ENCODE measurements at regions not wholly inside any gene's neighbourhood (a gene's known extent, or its start where the extent isn't known, plus 50 kb on each side); places are given as distances from the start of the nearest gene placed in this dataset.

DNA sequence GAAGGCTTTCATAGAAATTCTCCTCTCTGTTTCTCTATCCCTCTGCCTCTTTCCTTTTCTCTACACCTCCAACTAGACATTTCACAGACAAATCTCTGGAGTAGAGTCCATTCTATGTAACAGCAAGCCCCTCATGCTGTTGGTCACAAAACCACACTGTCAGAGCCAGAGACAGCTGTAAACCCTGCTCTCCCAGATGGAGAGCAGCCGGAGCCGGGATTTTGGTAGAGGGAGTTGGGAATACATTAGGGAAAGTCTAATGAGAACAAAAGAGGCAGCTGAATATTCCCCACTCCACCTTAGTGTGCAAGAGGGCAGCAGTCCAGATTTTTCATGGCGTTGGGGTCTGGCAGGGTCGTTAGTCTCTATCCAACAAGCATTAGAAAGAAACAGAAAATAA lies 68.3 kb upstream of the EDN1 start:
- Histone ChIP-seq H3K27me3 (no peaks in the 10 kb centered on the region), H3K36me3 (no peaks in the 10 kb centered on the region), H3K9me3 (no peaks in the 10 kb centered on the region), H3K4me3 (no peak overlapping the region), H3K4me1 (no peaks in the 10 kb centered on the region), H3K27ac (no peak overlapping the region)
- whole genome bisulfite sequencing, 5 donors = 64 to 75% (median 72%) methylated on average over 4 of the region's 4 CpGs
- no peak for DNase-seq
- TF ChIP-seq POLR2AphosphoS5 (IDR thresholded peaks at IDR 0.05) (no peak), POLR2A (IDR thresholded peaks at IDR 0.05) (no peak), EP300 (IDR thresholded peaks at IDR 0.05) (no peak)
- TF ChIP-seq, protein P1, sequence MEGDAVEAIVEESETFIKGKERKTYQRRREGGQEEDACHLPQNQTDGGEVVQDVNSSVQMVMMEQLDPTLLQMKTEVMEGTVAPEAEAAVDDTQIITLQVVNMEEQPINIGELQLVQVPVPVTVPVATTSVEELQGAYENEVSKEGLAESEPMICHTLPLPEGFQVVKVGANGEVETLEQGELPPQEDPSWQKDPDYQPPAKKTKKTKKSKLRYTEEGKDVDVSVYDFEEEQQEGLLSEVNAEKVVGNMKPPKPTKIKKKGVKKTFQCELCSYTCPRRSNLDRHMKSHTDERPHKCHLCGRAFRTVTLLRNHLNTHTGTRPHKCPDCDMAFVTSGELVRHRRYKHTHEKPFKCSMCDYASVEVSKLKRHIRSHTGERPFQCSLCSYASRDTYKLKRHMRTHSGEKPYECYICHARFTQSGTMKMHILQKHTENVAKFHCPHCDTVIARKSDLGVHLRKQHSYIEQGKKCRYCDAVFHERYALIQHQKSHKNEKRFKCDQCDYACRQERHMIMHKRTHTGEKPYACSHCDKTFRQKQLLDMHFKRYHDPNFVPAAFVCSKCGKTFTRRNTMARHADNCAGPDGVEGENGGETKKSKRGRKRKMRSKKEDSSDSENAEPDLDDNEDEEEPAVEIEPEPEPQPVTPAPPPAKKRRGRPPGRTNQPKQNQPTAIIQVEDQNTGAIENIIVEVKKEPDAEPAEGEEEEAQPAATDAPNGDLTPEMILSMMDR (IDR thresholded peaks at IDR 0.05) = no peak
- intact Hi-C loops (cut with DNase I; ENCODE audit: low total_unique reads) = loop anchor here (10.0 kb wide), 1 partner anchor 557 kb away; no protein-coding TSS in a partner anchor

DNA sequence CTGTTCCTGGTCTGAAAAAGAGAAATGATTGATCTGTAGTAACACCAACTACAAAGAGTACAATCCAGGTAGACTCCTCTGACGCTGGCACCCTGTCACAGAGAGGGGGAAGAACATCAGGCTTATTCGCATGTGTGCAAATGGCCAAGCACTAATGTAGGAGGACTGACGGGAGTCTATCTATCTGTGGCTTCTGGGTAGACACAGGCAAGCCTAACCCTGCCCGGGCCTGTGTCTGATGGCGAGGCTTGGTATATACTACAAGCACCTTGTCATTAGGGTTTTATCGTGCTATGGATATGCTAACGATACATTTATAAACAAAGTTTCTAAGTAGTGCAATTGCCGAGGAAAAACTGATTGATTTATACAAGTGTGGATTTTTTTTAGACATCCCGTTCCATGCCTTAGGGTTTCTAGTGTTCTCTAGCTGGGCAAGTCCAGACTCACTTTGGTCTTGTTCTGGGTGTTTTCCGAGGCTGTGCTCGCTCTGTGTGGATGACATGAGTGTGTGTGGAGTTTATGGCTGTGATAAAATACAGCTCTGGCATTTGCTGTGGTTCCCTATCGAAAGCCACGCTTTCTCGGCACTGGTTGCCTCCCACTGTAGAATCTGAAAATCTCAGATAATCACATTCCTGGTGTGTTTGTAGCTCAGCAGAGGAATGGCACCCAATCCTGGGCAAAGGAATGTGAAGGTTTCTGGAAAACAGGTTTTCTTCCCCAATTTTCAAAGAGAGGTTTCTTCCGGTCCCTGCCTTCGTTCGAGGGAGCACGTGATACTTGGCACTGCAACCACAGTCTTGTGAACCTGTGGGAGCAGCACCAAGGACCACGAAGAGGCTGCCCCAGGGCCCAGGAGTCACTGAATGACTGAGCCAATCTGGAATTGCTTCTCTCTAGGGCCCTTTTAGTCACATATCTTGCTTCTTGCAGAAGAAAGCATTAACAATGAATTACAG lies 67.5 kb upstream of the EDN1 start:
- Histone ChIP-seq H3K27ac (no peak overlapping the region), H3K4me3 (no peak overlapping the region), H3K36me3 (no peaks in the 10 kb centered on the region), H3K9me3 (no peaks in the 10 kb centered on the region), H3K27me3 (no peaks in the 10 kb centered on the region), H3K4me1 (no peaks in the 10 kb centered on the region)
- TF ChIP-seq, protein P1 (IDR thresholded peaks at IDR 0.05) = no peak
- TF ChIP-seq POLR2A (IDR thresholded peaks at IDR 0.05) (no peak), EP300 (IDR thresholded peaks at IDR 0.05) (no peak), POLR2AphosphoS5 (IDR thresholded peaks at IDR 0.05) (no peak)
- intact Hi-C loops (cut with DNase I; ENCODE audit: low total_unique reads) = loop anchor here (10.0 kb wide), 1 partner anchor 558 kb away; no protein-coding TSS in a partner anchor
- 82 to 90% (median 88%) methylated on average over 19 of the region's 19 CpGs for WGBS, 5 donors
- no peak for DNase-seq

GRCh38 chr6:12223383-12223782 lies 66.8 kb upstream of the EDN1 start:
- no peak for TF ChIP-seq EP300 (IDR thresholded peaks at IDR 0.05)
- TF ChIP-seq POLR2AphosphoS5 (IDR thresholded peaks at IDR 0.05) = no peak
- no peak for TF ChIP-seq POLR2A (IDR thresholded peaks at IDR 0.05)
- TF ChIP-seq, protein P1 (IDR thresholded peaks at IDR 0.05) = no peak
- Histone ChIP-seq H3K27me3 (no peaks in the 10 kb centered on the region), H3K4me3 (no peak overlapping the region), H3K36me3 (no peaks in the 10 kb centered on the region), H3K4me1 (no peaks in the 10 kb centered on the region), H3K27ac (no peak overlapping the region), H3K9me3 (no peaks in the 10 kb centered on the region)
- no peak for DNase-seq
- 93 to 97% (median 96%) methylated on average over 5 of the region's 5 CpGs for WGBS, 5 donors
- intact Hi-C loops (cut with DNase I; ENCODE audit: low total_unique reads) = loop anchor here (10.0 kb wide), 1 partner anchor 559 kb away; no protein-coding TSS in a partner anchor

DNA sequence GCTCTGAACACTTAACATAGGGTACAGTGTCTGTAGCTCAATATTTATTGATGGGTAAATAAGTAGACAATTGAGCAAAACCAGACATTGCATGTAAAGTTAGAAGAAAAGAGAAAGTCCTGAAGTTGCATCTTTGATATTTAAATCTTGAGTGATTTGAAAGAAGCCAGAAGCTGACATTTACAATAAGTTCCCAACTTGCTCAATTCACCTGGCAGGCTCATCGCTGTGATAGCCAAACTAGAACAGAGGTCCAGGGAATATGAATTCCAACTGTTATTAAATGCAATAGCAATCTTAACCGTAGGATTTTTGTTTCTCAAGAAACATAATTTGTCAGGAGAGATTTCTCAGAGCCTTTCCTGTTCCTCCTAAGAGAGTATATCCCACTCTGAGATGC lies 65.9 kb upstream of the EDN1 start:
- H3K9me3 ChIP-seq = no peaks in the 10 kb centered on the region
- intact Hi-C loops (cut with DNase I; ENCODE audit: low total_unique reads) = loop anchor here (10.0 kb wide), 1 partner anchor 559 kb away; no protein-coding TSS in a partner anchor

More for the DNA sequence above, 65.9 kb upstream of the EDN1 start:
- Histone ChIP-seq H3K27ac (no peak overlapping the region), H3K4me1 (no peaks in the 10 kb centered on the region), H3K27me3 (no peaks in the 10 kb centered on the region), H3K36me3 (no peaks in the 10 kb centered on the region), H3K4me3 (no peak overlapping the region)
- no peak for DNase-seq
- TF ChIP-seq POLR2AphosphoS5 (IDR thresholded peaks at IDR 0.05) = no peak
- TF ChIP-seq, protein P1 (IDR thresholded peaks at IDR 0.05) = no peak
- 83 to 97% (median 89%) methylated on average over 2 of the region's 2 CpGs for WGBS, 5 donors

All from stomach (tissue), 8 donors.